PFSK-1 (cell line): ENCODE measurements at regions not wholly inside any gene's neighbourhood (a gene's known extent, or its start where the extent isn't known, plus 50 kb on each side); places are given as distances from the start of the nearest gene placed in this dataset.

Source experiments
- POLR2AphosphoS5 ChIP-seq: IDR thresholded peaks from 2 replicates; pipeline ENCODE4 v1.6.1; 2012; ENCODE audit warnings: low read depth, mild to moderate bottlenecking, control low read depth, low read length, moderate library complexity
- SIN3A ChIP-seq: IDR thresholded peaks from 2 replicates; pipeline ENCODE4 v1.6.1; 2012; ENCODE audit warnings: mild to moderate bottlenecking, low read length, moderate library complexity, borderline replicate concordance; ENCODE audit not compliant: insufficient read depth

DNA sequence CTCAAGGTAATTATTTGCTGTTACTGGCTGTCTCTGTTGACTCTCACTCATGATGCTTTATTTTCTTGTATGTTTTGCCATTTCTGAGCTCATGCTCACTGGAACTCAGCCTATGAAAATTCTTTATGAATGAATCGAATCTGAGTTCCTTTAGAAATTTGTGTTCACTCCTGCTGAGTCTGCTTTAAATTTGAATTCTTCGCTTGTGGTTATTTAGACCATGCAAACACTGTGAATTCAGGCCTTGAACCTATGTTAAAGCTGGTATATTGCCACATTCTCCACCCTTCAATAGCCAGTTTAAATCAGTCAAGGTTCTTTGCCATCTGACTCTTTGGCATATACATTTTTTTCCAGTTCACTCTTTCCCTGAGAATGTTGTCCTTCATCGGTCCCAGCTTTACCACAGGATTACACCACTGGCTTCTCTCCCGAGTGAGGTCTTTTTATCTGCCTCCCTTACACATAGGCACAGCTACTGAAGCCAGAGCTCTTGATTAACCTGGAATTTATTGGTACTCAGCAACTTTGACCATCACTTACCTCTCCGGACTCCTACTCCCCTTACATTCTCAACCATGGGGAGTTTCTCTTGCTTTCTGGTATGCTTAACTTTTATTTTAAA, 400.6 kb downstream of the VPS13C start:
- TF ChIP-seq POLR2AphosphoS5 (no peak), SIN3A (no peak)
